WI38 (cell line): ENCODE measurements at regions not wholly inside any gene's neighbourhood (a gene's known extent, or its start where the extent isn't known, plus 50 kb on each side); places are given as distances from the start of the nearest gene placed in this dataset.

ENCODE experiments used
- H3K4me3 ChIP-seq: 2 replicates; pipeline ENCODE4 v1.5.1; 2011; ENCODE audit warnings: low read depth, mild to moderate bottlenecking, control low read depth, low read length
- TF ChIP-seq, protein P1 (sequence below): IDR thresholded peaks from 2 replicates; pipeline ENCODE4 v1.5.1; 2012; ENCODE audit warnings: low read depth, mild to moderate bottlenecking, control low read depth, low read length

DNA sequence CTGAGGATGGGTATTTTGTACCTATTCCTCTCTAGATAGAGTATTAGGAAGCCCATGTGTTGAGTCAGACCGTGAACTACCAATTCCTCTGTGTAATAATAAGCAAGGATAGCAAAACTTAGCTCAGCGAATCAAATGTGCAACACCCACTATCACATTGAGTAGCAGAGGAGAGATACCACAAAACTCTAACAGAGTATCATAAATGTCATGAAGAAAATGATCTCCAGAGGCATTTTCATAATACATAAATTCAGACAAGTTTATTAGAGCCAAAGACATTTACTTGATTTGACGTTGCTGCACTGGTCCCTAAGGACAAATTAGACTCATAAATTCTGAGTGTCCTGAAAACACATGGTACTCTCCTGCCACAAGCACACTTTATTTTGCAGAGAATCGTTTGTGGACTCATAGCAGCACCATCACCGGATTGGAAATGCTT, 245.2 kb downstream of the HAO1 start:
- TF ChIP-seq, protein P1, sequence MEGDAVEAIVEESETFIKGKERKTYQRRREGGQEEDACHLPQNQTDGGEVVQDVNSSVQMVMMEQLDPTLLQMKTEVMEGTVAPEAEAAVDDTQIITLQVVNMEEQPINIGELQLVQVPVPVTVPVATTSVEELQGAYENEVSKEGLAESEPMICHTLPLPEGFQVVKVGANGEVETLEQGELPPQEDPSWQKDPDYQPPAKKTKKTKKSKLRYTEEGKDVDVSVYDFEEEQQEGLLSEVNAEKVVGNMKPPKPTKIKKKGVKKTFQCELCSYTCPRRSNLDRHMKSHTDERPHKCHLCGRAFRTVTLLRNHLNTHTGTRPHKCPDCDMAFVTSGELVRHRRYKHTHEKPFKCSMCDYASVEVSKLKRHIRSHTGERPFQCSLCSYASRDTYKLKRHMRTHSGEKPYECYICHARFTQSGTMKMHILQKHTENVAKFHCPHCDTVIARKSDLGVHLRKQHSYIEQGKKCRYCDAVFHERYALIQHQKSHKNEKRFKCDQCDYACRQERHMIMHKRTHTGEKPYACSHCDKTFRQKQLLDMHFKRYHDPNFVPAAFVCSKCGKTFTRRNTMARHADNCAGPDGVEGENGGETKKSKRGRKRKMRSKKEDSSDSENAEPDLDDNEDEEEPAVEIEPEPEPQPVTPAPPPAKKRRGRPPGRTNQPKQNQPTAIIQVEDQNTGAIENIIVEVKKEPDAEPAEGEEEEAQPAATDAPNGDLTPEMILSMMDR: no peak
- no peak overlapping the region for H3K4me3 ChIP-seq

- no peak overlapping the region for H3K4me3 ChIP-seq
- TF ChIP-seq, protein P1: no peak
These were observed 244.6 kb downstream of the HAO1 start for GRCh38 chr20:7695635-7696034.

GRCh38 chr20:7696311-7696710, 243.9 kb downstream of the HAO1 start:
- TF ChIP-seq, protein P1: no peak
- no peak overlapping the region for H3K4me3 ChIP-seq

DNA sequence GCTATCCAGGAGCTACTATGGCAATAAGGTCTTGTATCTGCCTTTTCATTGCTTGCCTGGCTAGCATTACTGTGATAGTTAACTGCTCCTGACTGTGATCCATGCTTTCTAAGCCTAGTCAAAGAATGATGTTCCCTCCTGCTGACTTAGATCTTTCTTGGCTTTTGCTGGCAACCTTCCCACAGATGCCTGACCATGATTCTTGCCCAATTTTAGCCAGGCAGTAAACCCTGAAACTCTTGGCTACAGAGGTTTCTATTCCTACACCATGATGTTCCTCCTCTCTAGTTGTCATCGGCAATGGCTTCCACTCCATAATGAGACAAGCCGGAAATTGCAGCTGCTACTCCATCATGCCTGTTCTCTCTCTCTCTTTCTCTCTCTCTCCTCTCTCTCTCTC, 238.1 kb downstream of the HAO1 start:
- TF ChIP-seq, protein P1: no peak
- no peak overlapping the region for H3K4me3 ChIP-seq

DNA sequence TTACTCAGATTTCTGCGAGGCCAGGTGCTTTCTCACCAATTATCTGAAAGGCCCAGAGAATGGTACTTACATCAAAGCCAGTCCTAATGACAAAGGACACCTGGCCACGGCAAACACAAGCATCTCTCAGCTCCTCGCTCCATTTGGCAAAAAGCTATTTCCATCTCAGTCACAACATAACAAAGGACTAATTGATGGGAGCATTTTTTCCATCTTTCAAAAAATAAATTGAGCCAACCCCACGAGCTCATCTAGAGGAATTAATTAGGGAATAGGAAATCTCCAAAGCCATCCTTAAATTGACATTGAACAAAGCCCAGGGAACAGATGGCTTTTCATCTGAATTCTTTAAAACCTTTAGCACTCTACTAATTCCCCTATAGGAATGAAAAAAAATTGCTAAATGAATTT, 236.7 kb downstream of the HAO1 start:
- no peak overlapping the region for H3K4me3 ChIP-seq
- TF ChIP-seq, protein P1: no peak

DNA sequence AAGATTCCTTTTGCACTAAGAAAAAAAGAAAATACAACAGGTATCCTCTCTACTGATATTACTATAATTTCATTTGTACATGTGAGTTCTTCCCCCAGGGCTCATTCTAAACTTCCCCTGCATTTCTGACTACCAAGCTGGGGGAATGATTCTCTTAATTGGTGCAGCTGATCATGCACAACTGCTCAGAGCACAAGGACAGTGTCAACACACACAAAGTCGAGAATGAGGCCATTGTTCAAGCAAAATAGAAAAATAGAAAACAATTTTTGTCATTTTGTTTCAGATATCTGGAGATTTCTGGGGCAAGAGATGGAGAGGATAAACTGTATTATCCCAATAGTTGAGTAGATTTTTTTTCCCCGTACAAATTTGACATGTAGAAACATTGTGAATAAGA, 236.3 kb downstream of the HAO1 start:
- TF ChIP-seq, protein P1: no peak
- no peak overlapping the region for H3K4me3 ChIP-seq

GRCh38 chr20:7708112-7708511, 232.1 kb downstream of the HAO1 start:
- no peak overlapping the region for H3K4me3 ChIP-seq
- TF ChIP-seq, protein P1: no peak
